HEK293 (cell line): ENCODE measurements at regions not wholly inside any gene's neighbourhood (a gene's known extent, or its start where the extent isn't known, plus 50 kb on each side); places are given as distances from the start of the nearest gene placed in this dataset.

Experiments used
- HOXC10 ChIP-seq: sonication (generic); formaldehyde crosslinking; IDR thresholded peaks from 2 replicates; pipeline ENCODE4 v1.8.1; 2023; ENCODE audit warnings: mild to moderate bottlenecking, missing genetic modification reagents
- SCRT1 ChIP-seq: fragments of 450-650 bp; formaldehyde crosslinking; IDR thresholded peaks from 2 replicates; pipeline ENCODE4 v1.5.1; 2016; ENCODE audit warnings: missing biosample characterization, missing genetic modification characterization, borderline replicate concordance
- TCF7L2 ChIP-seq: IDR thresholded peaks from 2 replicates; pipeline ENCODE4 v1.6.1; 2011; ENCODE audit warnings: low read depth, mild to moderate bottlenecking, inconsistent platforms, low read length, moderate library complexity, borderline replicate concordance
- ZFP3 ChIP-seq: fragments of 450-650 bp; formaldehyde crosslinking; IDR thresholded peaks from 2 replicates; pipeline ENCODE4 v1.5.1; 2016; ENCODE audit warnings: low read depth, missing biosample characterization, missing genetic modification characterization
- ZNF169 ChIP-seq: fragments of 450-650 bp; formaldehyde crosslinking; IDR thresholded peaks from 2 replicates; pipeline ENCODE4 v1.5.1; 2016; ENCODE audit warnings: missing biosample characterization, missing genetic modification characterization
- ZNF274 ChIP-seq, 2 experiments: fragments of 200-500 bp in 1 of 2; fragments of 450-650 bp in 1 of 2; sonication (Bioruptor generic) in 1 of 2; formaldehyde crosslinking in 1 of 2; IDR thresholded peaks; 2 replicates each; pipeline versions ENCODE4 v1.5.1 to v1.6.1; 2014 to 2016; ENCODE audit warnings: borderline replicate concordance in 1 of 2, inconsistent platforms in 1 of 2, low read length in 1 of 2, missing biosample characterization in 1 of 2, missing genetic modification characterization in 1 of 2
- ZNF449 ChIP-seq: fragments of 450-650 bp; formaldehyde crosslinking; IDR thresholded peaks from 2 replicates; pipeline ENCODE4 v1.5.1; 2017; ENCODE audit warnings: missing biosample characterization, mild to moderate bottlenecking, missing genetic modification characterization, moderate library complexity
- ZNF510 ChIP-seq: fragments of 450-650 bp; formaldehyde crosslinking; IDR thresholded peaks from 2 replicates; pipeline ENCODE4 v1.5.1; 2018; ENCODE audit warnings: mild to moderate bottlenecking, missing genetic modification characterization, missing biosample characterization; ENCODE audit not compliant: insufficient replicate concordance
- TF ChIP-seq, protein P1 (sequence below): fragments of 450-650 bp; formaldehyde crosslinking; IDR thresholded peaks from 2 replicates; pipeline ENCODE4 v1.5.1; 2016; ENCODE audit warnings: missing biosample characterization, missing genetic modification characterization
- TF ChIP-seq, protein P2 (sequence below): fragments of 450-650 bp; formaldehyde crosslinking; conservative IDR thresholded peaks from 2 replicates; pipeline ENCODE4 v1.5.1; 2016; ENCODE audit warnings: low read depth, missing biosample characterization, missing genetic modification characterization

DNA sequence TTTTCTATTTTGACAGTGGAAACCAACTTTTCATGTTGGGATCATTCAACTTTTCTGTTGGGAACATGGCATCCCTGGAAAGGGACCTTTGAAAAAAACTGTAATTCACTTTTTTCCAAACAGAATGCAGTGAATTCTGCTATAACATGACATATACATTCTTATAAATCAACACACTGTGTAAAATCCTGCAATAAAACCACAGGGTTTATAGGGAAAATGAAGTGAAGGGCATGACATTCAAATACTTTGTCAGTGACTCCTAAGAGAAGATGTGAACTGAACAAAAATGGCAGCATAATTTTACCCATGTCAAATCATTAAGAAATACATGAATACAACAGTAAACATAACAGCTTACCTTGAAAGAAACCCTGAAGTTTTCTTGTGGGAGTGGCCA, 264.5 kb upstream of the ANKRD50 start:
- TF ChIP-seq TCF7L2 (no peak), ZFP3 (tag by site-specific recombination) (no peak), ZNF169 (tag by site-specific recombination) (no peak), HOXC10 (CRISPR knock-in tag) (no peak), ZNF274 (IDR thresholded peaks at IDR 0.05; ENCODE audit: low read length) (no peak), ZNF274 (tag by site-specific recombination; IDR thresholded peaks at IDR 0.05; ENCODE audit: borderline replicate concordance) (no peak), SCRT1 (tag by site-specific recombination) (no peak), ZNF510 (tag by site-specific recombination) (no peak), ZNF449 (tag by site-specific recombination) (no peak)
- TF ChIP-seq, protein P1, sequence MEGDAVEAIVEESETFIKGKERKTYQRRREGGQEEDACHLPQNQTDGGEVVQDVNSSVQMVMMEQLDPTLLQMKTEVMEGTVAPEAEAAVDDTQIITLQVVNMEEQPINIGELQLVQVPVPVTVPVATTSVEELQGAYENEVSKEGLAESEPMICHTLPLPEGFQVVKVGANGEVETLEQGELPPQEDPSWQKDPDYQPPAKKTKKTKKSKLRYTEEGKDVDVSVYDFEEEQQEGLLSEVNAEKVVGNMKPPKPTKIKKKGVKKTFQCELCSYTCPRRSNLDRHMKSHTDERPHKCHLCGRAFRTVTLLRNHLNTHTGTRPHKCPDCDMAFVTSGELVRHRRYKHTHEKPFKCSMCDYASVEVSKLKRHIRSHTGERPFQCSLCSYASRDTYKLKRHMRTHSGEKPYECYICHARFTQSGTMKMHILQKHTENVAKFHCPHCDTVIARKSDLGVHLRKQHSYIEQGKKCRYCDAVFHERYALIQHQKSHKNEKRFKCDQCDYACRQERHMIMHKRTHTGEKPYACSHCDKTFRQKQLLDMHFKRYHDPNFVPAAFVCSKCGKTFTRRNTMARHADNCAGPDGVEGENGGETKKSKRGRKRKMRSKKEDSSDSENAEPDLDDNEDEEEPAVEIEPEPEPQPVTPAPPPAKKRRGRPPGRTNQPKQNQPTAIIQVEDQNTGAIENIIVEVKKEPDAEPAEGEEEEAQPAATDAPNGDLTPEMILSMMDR: no peak
- TF ChIP-seq, protein P2, sequence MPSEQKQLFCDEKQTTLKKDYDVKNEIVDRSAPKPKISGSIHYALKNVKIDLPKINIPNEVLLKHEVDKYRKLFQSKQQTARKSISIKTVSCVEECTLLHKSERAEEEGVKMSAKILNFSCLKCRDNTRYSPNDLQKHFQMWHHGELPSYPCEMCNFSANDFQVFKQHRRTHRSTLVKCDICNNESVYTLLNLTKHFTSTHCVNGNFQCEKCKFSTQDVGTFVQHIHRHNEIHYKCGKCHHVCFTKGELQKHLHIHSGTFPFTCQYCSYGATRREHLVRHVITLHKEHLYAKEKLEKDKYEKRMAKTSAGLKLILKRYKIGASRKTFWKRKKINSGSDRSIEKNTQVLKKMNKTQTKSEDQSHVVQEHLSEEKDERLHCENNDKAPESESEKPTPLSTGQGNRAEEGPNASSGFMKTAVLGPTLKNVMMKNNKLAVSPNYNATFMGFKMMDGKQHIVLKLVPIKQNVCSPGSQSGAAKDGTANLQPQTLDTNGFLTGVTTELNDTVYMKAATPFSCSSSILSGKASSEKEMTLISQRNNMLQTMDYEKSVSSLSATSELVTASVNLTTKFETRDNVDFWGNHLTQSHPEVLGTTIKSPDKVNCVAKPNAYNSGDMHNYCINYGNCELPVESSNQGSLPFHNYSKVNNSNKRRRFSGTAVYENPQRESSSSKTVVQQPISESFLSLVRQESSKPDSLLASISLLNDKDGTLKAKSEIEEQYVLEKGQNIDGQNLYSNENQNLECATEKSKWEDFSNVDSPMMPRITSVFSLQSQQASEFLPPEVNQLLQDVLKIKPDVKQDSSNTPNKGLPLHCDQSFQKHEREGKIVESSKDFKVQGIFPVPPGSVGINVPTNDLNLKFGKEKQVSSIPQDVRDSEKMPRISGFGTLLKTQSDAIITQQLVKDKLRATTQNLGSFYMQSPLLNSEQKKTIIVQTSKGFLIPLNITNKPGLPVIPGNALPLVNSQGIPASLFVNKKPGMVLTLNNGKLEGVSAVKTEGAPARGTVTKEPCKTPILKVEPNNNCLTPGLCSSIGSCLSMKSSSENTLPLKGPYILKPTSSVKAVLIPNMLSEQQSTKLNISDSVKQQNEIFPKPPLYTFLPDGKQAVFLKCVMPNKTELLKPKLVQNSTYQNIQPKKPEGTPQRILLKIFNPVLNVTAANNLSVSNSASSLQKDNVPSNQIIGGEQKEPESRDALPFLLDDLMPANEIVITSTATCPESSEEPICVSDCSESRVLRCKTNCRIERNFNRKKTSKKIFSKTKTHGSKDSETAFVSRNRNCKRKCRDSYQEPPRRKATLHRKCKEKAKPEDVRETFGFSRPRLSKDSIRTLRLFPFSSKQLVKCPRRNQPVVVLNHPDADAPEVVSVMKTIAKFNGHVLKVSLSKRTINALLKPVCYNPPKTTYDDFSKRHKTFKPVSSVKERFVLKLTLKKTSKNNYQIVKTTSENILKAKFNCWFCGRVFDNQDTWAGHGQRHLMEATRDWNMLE: no peak
